CD4-positive, alpha-beta T cell (primary cell): ENCODE measurements at regions not wholly inside any gene's neighbourhood (a gene's known extent, or its start where the extent isn't known, plus 50 kb on each side); places are given as distances from the start of the nearest gene placed in this dataset.

Experiments used
- ATAC-seq: fragments of 200-7000 bp; cut with Tn5 transposase; one replicate; pipeline ENCODE4 v1.10.0; 2022; ENCODE audit warnings: mild to moderate bottlenecking; ENCODE audit not compliant: poor library complexity
- CTCF ChIA-PET: fragments of 350-600 bp; sonication (Branson Sonifier 250); formaldehyde crosslinking; loops from one replicate; lab custom pipeline; 2021; ENCODE audit warnings: antibody characterized with exemption, inconsistent platforms; lab: Charles Lee
- POLR2A ChIA-PET: fragments of 350-600 bp; sonication (Branson Sonifier 250); formaldehyde crosslinking; loops from one replicate; lab custom pipeline; 2021; ENCODE audit warnings: antibody characterized with exemption, inconsistent platforms; lab: Charles Lee
- DNase-seq, 14 experiments: peaks; one replicate each; pipeline ENCODE4 v3.0.0-alpha.2; 2013 to 2020; ENCODE audit warnings: mixed read lengths in 2 of 14
- H3K27ac ChIP-seq, 2 donors: one replicate each; pipeline versions ENCODE4 v1.5.1 to v1.7.0; 2013; ENCODE audit warnings: low read length in 2 of 2, low read depth in 1 of 2, mild to moderate bottlenecking in 1 of 2
- H3K27me3 ChIP-seq, 2 experiments: 1 replicate in 1 of 2; 2 replicates in 1 of 2; pipeline versions ENCODE4 v1.6.1 to v1.7.0; 2013; ENCODE audit warnings: low read length in 2 of 2, control low read depth in 1 of 2, mild to moderate bottlenecking in 1 of 2, moderate library complexity in 1 of 2; ENCODE audit not compliant: insufficient read depth in 2 of 2, control insufficient read depth in 1 of 2
- H3K36me3 ChIP-seq: one replicate; pipeline ENCODE4 v1.6.1; 2013; ENCODE audit warnings: low read length, control low read depth; ENCODE audit not compliant: insufficient read depth
- H3K4me1 ChIP-seq: one replicate; pipeline ENCODE4 v1.6.1; 2013; ENCODE audit warnings: low read length, control low read depth; ENCODE audit not compliant: insufficient read depth
- H3K4me3 ChIP-seq: one replicate; pipeline ENCODE4 v1.5.1; 2013; ENCODE audit warnings: mild to moderate bottlenecking, low read length, moderate library complexity
- H3K9me3 ChIP-seq, 2 experiments: 1 replicate in 1 of 2; 2 replicates in 1 of 2; pipeline versions ENCODE4 v1.6.1 to v1.7.0; 2013; ENCODE audit warnings: low read length in 2 of 2, mild to moderate bottlenecking in 2 of 2, control low read depth in 1 of 2, moderate library complexity in 1 of 2; ENCODE audit not compliant: control insufficient read depth in 1 of 2, insufficient read depth in 1 of 2
- H3K27ac Mint-ChIP-seq: one replicate; pipeline ENCODE4 v1.8.0; 2020; ENCODE audit warnings: mixed read lengths
- H3K27me3 Mint-ChIP-seq: one replicate; pipeline ENCODE4 v1.8.0; 2021; ENCODE audit warnings: mixed read lengths
- H3K36me3 Mint-ChIP-seq: one replicate; pipeline ENCODE4 v1.8.0; 2021; ENCODE audit warnings: low read depth, mixed read lengths
- H3K4me1 Mint-ChIP-seq: one replicate; pipeline ENCODE4 v1.8.0; 2021; ENCODE audit warnings: low read depth, mixed read lengths
- H3K4me3 Mint-ChIP-seq: one replicate; pipeline ENCODE4 v1.8.0; 2020; ENCODE audit warnings: mild to moderate bottlenecking, mixed read lengths
- H3K9me3 Mint-ChIP-seq: one replicate; pipeline ENCODE4 v1.8.0; 2020; ENCODE audit warnings: mixed read lengths
- intact Hi-C, 2 experiments: fragments of 100-400 bp; cut with DNase I in 1 of 2; cut with micrococcal nuclease in 1 of 2; formaldehyde crosslinking; loops; one replicate each; pipeline versions ENCODE4 v1.15.1 to v1.9.0; 2023 to 2025; cut with DNase I, micrococcal nuclease
- TF ChIP-seq, protein P1 (sequence below): fragments of 200-600 bp; IDR thresholded peaks from one replicate; pipeline ENCODE4 v1.8.0; 2022; ENCODE audit warnings: antibody characterized with exemption, mild to moderate bottlenecking

DNA sequence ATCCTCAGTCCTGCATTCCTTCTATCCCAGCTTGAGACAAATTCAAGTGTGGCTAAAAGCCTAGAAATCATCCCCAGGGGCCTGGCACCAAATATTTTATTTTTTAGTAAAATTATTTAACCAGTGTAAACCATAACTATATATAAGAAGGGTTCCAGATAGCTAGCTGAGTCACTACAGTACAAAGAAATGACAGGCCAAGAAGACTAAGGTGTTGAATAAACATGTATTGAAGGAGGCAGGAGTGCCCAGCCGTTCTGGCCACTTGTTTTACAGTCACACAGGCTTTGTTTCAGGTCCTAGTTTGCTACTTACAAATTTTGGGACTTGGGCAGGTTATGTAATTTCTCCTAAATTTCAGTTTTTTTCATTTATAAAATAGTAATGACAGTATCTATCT is 225.9 kb upstream of the PITX2 start:
- no peaks in the 10 kb centered on the region for H3K27me3 Mint-ChIP-seq
- H3K27ac Mint-ChIP-seq = no peak overlapping the region
- Histone ChIP-seq H3K36me3 (no peaks in the 10 kb centered on the region), H3K4me1 (no peaks in the 10 kb centered on the region), H3K27ac (no peak overlapping the region), H3K4me3 (no peak overlapping the region), H3K9me3 (no peaks in the 10 kb centered on the region), H3K27me3 (no peaks in the 10 kb centered on the region)
- H3K4me3 Mint-ChIP-seq = no peak overlapping the region
- TF ChIP-seq, protein P1, sequence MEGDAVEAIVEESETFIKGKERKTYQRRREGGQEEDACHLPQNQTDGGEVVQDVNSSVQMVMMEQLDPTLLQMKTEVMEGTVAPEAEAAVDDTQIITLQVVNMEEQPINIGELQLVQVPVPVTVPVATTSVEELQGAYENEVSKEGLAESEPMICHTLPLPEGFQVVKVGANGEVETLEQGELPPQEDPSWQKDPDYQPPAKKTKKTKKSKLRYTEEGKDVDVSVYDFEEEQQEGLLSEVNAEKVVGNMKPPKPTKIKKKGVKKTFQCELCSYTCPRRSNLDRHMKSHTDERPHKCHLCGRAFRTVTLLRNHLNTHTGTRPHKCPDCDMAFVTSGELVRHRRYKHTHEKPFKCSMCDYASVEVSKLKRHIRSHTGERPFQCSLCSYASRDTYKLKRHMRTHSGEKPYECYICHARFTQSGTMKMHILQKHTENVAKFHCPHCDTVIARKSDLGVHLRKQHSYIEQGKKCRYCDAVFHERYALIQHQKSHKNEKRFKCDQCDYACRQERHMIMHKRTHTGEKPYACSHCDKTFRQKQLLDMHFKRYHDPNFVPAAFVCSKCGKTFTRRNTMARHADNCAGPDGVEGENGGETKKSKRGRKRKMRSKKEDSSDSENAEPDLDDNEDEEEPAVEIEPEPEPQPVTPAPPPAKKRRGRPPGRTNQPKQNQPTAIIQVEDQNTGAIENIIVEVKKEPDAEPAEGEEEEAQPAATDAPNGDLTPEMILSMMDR = no peak
- ChIA-PET CTCF (no interaction called here), POLR2A (no interaction called here)
- no peaks in the 10 kb centered on the region for H3K9me3 Mint-ChIP-seq
- no peak for ATAC-seq
- H3K36me3 Mint-ChIP-seq = no peaks in the 10 kb centered on the region
- no peak for DNase-seq
- intact Hi-C loops = no loop called here
- no peaks in the 10 kb centered on the region for H3K4me1 Mint-ChIP-seq

DNA sequence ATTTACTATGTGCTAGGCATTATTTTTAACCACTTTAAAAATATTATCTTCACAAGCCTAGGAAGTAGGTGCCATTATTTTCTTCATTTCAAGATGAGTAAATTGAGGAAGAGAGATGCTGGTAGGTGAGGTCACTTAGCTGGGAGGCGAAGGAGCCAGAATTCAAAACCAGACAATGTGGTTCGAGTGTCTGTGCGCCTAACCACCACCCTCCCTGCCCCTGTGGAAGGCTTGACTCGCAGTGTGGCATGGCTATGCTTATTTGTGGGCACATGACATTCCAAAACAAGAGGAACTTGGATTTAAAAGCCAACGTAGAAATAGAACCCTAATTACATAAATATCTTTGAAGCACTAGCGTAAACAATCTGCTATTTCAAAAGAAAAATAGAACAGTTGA is 226.6 kb upstream of the PITX2 start:
- Histone ChIP-seq H3K4me1 (no peaks in the 10 kb centered on the region), H3K27ac (no peak overlapping the region), H3K36me3 (no peaks in the 10 kb centered on the region), H3K4me3 (no peak overlapping the region), H3K27me3 (no peaks in the 10 kb centered on the region), H3K9me3 (no peaks in the 10 kb centered on the region)
- POLR2A ChIA-PET = no interaction called here
- Mint-ChIP-seq H3K4me3 (no peak overlapping the region), H3K27me3 (no peaks in the 10 kb centered on the region), H3K27ac (no peak overlapping the region), H3K9me3 (no peaks in the 10 kb centered on the region), H3K36me3 (no peaks in the 10 kb centered on the region), H3K4me1 (no peaks in the 10 kb centered on the region)
- intact Hi-C loops = no loop called here
- TF ChIP-seq, protein P1 = no peak
- ATAC-seq (no peak), DNase-seq (no peak)
- CTCF ChIA-PET = no interaction called here

DNA sequence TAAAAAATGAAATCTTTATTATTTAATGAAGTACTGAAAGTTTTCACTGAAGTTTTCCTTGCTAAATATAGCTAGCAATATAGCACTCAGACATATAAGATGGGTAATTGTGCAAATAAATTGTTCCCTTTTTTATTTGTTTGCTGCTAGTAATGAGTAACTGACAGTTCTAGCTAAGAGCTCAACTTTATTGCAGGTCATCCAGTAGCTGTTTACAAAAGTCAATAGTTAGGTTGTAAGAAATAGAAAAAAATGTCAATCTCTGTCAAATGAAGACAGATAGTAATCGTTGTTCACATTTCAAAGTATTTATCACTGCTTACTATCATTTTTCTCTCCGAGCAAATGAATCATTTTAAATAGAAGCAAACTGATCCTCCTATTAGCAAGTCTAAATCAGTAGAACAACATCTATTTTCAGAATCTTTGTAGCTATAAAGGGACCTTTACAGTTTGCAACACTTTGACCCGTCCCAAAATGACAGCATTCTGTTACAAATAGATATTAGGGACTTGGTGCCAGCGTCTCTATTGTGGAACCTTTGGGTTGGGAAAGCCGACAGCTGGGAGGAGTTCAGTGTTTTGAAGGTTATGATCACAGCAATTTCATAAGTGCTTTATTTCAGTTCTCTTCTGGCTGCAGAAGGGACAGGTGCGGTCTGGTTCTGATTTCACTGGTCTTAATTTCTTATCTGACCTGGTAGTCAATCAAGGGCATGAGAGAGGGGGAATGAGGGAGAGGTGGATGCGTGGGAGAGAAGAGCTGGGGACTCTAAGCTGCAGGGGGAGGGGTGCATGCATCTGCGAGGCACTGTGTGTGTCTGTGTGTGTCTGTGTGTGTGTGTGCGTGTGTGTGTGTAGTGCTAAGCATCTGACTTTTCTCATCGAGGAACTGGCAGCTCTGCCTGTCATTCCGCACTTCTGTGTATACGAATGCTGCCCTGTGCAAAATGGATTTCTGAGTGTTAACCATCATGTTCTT is 227.9 kb upstream of the PITX2 start:
- ChIA-PET POLR2A (no interaction called here), CTCF (no interaction called here)
- Mint-ChIP-seq H3K27me3 (no peaks in the 10 kb centered on the region), H3K4me1 (no peaks in the 10 kb centered on the region), H3K4me3 (no peak overlapping the region), H3K9me3 (peaks cover 2% of the 10 kb centered on the region), H3K36me3 (no peaks in the 10 kb centered on the region), H3K27ac (no peak overlapping the region)
- Histone ChIP-seq H3K4me1 (no peaks in the 10 kb centered on the region), H3K4me3 (no peak overlapping the region), H3K27ac (no peak overlapping the region), H3K36me3 (no peaks in the 10 kb centered on the region), H3K9me3 (no peaks in the 10 kb centered on the region), H3K27me3 (no peaks in the 10 kb centered on the region)
- TF ChIP-seq, protein P1 = no peak
- no peak for ATAC-seq
- no peak for DNase-seq
- intact Hi-C loops = no loop called here
